PC-9 (cell line): ENCODE measurements at regions not wholly inside any gene's neighbourhood (a gene's known extent, or its start where the extent isn't known, plus 50 kb on each side); places are given as distances from the start of the nearest gene placed in this dataset.

Source experiments
- BruUV-seq: library from RNA; stranded (reverse); fragments of 400-500 nt; replicated peaks from 2 replicates; lab custom pipeline; 2021; lab: Mats Ljungman, UMichigan
- CTCF ChIA-PET: fragments of 300-600 bp; sonication (Branson Sonifier 250); formaldehyde crosslinking; loops from one replicate; lab custom pipeline; 2022; ENCODE audit warnings: antibody characterized with exemption; lab: Charles Lee
- POLR2A ChIA-PET: fragments of 300-600 bp; sonication (Branson Sonifier 250); formaldehyde crosslinking; loops from one replicate; lab custom pipeline; 2022; ENCODE audit warnings: antibody characterized with exemption; ENCODE audit not compliant: unreplicated experiment; lab: Charles Lee
- DNase-seq, 2 experiments: peaks; one replicate each; pipeline versions ENCODE4 v3.0.0 to v3.0.0-alpha.2; 2015 to 2022; ENCODE audit warnings: mixed read lengths in 1 of 2
- H2AFZ ChIP-seq: fragments of 200-600 bp; sonication (generic); 2 replicates; pipeline ENCODE4 v1.8.1; 2017; ENCODE audit warnings: antibody characterized with exemption
- H3F3A ChIP-seq: fragments of 200-600 bp; sonication (generic); 2 replicates; pipeline ENCODE4 v1.8.1; 2017; ENCODE audit warnings: antibody characterized with exemption, mild to moderate bottlenecking, low read depth; ENCODE audit not compliant: insufficient read depth
- H3K27ac ChIP-seq: fragments of 200-600 bp; sonication (generic); 2 replicates; pipeline ENCODE4 v1.6.1; 2016; ENCODE audit warnings: mixed run types
- H3K27me3 ChIP-seq: fragments of 200-600 bp; sonication (generic); 2 replicates; pipeline ENCODE4 v1.6.1; 2016; ENCODE audit warnings: low read depth, mixed run types; ENCODE audit not compliant: insufficient read depth
- H3K36me3 ChIP-seq: fragments of 200-600 bp; sonication (generic); 2 replicates; pipeline ENCODE4 v1.6.1; 2016; ENCODE audit warnings: low read depth, mixed run types
- H3K4me1 ChIP-seq: fragments of 200-600 bp; sonication (generic); replicated peaks from 2 replicates; pipeline ENCODE4 v1.6.1; 2016; ENCODE audit warnings: mixed run types; ENCODE audit not compliant: insufficient read depth
- H3K4me2 ChIP-seq: fragments of 200-600 bp; sonication (generic); 2 replicates; pipeline ENCODE4 v1.6.1; 2017; ENCODE audit warnings: mixed run types
- H3K4me3 ChIP-seq: fragments of 200-600 bp; sonication (generic); 2 replicates; pipeline ENCODE4 v1.6.1; 2016; ENCODE audit warnings: mixed run types
- H3K79me2 ChIP-seq: fragments of 200-600 bp; sonication (generic); 2 replicates; pipeline ENCODE4 v1.6.1; 2017; ENCODE audit warnings: low read depth, mixed run types
- H3K9me2 ChIP-seq: fragments of 200-600 bp; sonication (generic); 2 replicates; pipeline ENCODE4 v1.8.1; 2017; ENCODE audit warnings: mild to moderate bottlenecking; ENCODE audit not compliant: insufficient read depth
- H3K9me3 ChIP-seq: fragments of 200-600 bp; sonication (generic); 2 replicates; pipeline ENCODE4 v1.8.1; 2016; ENCODE audit warnings: low read depth; ENCODE audit not compliant: insufficient read depth
- H4K20me1 ChIP-seq: fragments of 200-600 bp; sonication (generic); 2 replicates; pipeline ENCODE4 v1.8.1; 2017; ENCODE audit not compliant: insufficient read depth
- EZH2 ChIP-seq: fragments of 200-600 bp; sonication (generic); IDR thresholded peaks from 2 replicates; pipeline ENCODE4 v1.8.0; 2017; ENCODE audit warnings: antibody characterized with exemption, low read depth
- intact Hi-C: fragments of 100-400 bp; cut with micrococcal nuclease; formaldehyde crosslinking; loops from one replicate; pipeline ENCODE4 v1.10.0; 2022; ENCODE audit not compliant: unreplicated experiment
- TF ChIP-seq, protein P1 (sequence below): fragments of 200-600 bp; sonication (generic); conservative IDR thresholded peaks from 2 replicates; pipeline ENCODE4 v1.6.1; 2017; ENCODE audit warnings: mixed run types, antibody characterized with exemption, mild to moderate bottlenecking, moderate library complexity

DNA sequence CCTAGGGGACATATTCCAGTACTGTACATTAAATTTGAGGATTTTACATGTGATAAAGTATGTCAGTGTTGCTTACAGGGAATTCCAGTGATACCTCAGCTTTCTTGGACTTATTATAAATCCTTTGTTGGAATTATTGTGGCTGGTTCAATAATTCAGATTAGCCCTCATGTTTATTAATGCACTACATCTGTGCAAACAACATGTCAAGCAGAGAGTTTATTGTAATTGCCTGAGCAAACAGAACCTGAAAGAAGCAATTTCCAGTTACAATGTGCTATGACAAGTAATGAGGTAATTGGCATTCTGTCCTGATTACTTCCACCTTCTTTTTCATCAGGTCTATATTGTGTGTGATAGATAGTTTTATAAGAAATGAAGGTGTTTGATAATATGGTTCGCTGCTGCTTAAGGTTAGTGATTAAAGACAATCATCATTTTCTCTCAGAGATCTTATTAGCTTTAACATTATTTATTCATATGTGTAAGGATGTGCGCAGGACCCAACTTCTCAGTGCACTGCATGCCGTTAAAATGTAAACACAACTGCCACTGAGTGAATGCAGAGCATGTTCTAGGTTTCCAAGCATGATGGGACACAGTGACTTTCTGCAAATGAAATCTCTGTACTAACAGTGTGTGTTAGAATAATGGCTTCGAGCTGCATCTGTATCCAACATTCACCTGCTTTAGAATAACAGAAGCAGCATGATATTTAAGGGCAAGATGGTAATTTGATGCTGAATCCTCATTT, 973.7 kb upstream of the POU3F3 start:
- Histone ChIP-seq H2AFZ (no peak overlapping the region), H4K20me1 (no peaks in the 10 kb centered on the region), H3K9me3 (no peaks in the 10 kb centered on the region), H3K27ac (no peak overlapping the region), H3K36me3 (no peaks in the 10 kb centered on the region), H3F3A (no peaks in the 10 kb centered on the region), H3K27me3 (peaks cover 13% of the 10 kb centered on the region; the same call in 1 of the 2 replicates), H3K4me2 (no peak overlapping the region), H3K4me1 (no peaks in the 10 kb centered on the region), H3K4me3 (no peak overlapping the region), H3K79me2 (no peaks in the 10 kb centered on the region), H3K9me2 (no peaks in the 10 kb centered on the region)
- ChIA-PET CTCF (no interaction called here), POLR2A (no interaction called here)
- no peak for DNase-seq
- intact Hi-C loops = no loop called here
- TF ChIP-seq, protein P1, sequence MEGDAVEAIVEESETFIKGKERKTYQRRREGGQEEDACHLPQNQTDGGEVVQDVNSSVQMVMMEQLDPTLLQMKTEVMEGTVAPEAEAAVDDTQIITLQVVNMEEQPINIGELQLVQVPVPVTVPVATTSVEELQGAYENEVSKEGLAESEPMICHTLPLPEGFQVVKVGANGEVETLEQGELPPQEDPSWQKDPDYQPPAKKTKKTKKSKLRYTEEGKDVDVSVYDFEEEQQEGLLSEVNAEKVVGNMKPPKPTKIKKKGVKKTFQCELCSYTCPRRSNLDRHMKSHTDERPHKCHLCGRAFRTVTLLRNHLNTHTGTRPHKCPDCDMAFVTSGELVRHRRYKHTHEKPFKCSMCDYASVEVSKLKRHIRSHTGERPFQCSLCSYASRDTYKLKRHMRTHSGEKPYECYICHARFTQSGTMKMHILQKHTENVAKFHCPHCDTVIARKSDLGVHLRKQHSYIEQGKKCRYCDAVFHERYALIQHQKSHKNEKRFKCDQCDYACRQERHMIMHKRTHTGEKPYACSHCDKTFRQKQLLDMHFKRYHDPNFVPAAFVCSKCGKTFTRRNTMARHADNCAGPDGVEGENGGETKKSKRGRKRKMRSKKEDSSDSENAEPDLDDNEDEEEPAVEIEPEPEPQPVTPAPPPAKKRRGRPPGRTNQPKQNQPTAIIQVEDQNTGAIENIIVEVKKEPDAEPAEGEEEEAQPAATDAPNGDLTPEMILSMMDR = no peak
- no peak for TF ChIP-seq EZH2
- BruUV-seq = no TSS peak

DNA sequence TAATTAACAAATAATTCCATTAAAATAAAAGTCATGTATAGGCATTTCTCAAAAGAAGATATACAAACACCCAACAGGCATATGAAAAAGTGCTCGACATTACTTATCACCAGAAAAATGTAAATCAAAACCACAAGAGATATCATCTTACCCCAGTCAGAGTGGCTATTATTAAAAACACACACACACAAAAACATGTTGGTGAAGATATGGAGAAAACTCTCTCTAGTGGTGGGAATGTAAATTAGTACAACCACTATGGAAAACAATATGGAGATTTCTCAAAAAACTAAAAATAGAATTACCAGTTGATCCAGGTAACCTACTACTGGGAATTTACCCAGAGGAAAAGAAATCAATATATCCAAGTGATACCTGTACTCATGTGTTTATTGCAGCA, 966.3 kb upstream of the POU3F3 start:
- ChIA-PET POLR2A (no interaction called here), CTCF (no interaction called here)
- TF ChIP-seq, protein P1 = no peak
- TF ChIP-seq EZH2 = no peak
- H3K4me2 ChIP-seq = no peak overlapping the region
- H2AFZ ChIP-seq = no peak overlapping the region
- no peaks in the 10 kb centered on the region for H4K20me1 ChIP-seq
- no peaks in the 10 kb centered on the region for H3F3A ChIP-seq
- no TSS peak for BruUV-seq
- H3K4me3 ChIP-seq = no peak overlapping the region
- H3K9me3 ChIP-seq = no peaks in the 10 kb centered on the region
- no peak for DNase-seq
- no peaks in the 10 kb centered on the region for H3K4me1 ChIP-seq
- H3K36me3 ChIP-seq = no peaks in the 10 kb centered on the region
- no peaks in the 10 kb centered on the region for H3K79me2 ChIP-seq
- no peak overlapping the region for H3K27ac ChIP-seq
- no peaks in the 10 kb centered on the region for H3K9me2 ChIP-seq
- intact Hi-C loops = no loop called here
- peaks cover 10% of the 10 kb centered on the region; the same call in 1 of the 2 replicates for H3K27me3 ChIP-seq

DNA sequence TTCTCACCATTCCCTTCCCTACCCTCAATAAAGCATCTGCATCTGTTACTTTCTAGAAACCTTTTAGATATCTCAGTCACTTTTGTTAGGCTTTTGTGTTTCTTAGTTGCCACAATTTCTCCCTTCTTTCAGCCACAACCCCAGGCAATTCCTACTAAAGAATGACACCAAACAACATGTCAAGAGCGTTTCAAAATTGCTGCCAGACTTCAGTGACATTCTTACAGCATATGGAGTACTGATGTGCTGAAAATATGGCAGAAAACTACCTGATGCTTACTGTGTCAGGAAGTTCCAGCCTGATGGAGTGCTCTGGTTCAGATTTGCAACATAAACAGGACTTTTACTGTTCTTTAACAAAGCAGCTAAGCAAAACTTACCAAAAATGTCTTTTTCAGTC, 957.7 kb upstream of the POU3F3 start:
- H2AFZ ChIP-seq = no peak overlapping the region
- no peaks in the 10 kb centered on the region for H3K9me2 ChIP-seq
- no peaks in the 10 kb centered on the region for H3K36me3 ChIP-seq
- intact Hi-C loops = no loop called here
- no peaks in the 10 kb centered on the region for H3K79me2 ChIP-seq
- H4K20me1 ChIP-seq = no peaks in the 10 kb centered on the region
- H3K27ac ChIP-seq = no peak overlapping the region
- H3K4me2 ChIP-seq = no peak overlapping the region
- no peaks in the 10 kb centered on the region for H3K4me1 ChIP-seq
- H3K27me3 ChIP-seq = no peaks in the 10 kb centered on the region
- H3F3A ChIP-seq = no peaks in the 10 kb centered on the region
- DNase-seq = no peak
- POLR2A ChIA-PET = no interaction called here
- no TSS peak for BruUV-seq
- no peak overlapping the region for H3K4me3 ChIP-seq
- CTCF ChIA-PET = no interaction called here
- TF ChIP-seq, protein P1 = no peak
- no peak for TF ChIP-seq EZH2
- H3K9me3 ChIP-seq = no peaks in the 10 kb centered on the region
